ENCODE measurements at regions not wholly inside any gene's neighbourhood (a gene's known extent, or its start where the extent isn't known, plus 50 kb on each side); places are given as distances from the start of the nearest gene placed in this dataset.

- TF ChIP-seq CTCF (IDR thresholded peaks at IDR 0.05 in 4 of 5, conservative IDR thresholded peaks at IDR 0.05 in 1 of 5), result no peak
- no peak for TF ChIP-seq POLR2A (IDR thresholded peaks at IDR 0.05)
These were observed 287.4 kb upstream of the RUNX1 start for GRCh38 chr21:35336534-35336933.
